ENCODE measurements at regions not wholly inside any gene's neighbourhood (a gene's known extent, or its start where the extent isn't known, plus 50 kb on each side); places are given as distances from the start of the nearest gene placed in this dataset.

GRCh38 chr5:135102716-135103574 lies 68.9 kb upstream of the PITX1 start:
- TF ChIP-seq FOXP2 (optimal IDR thresholded peaks at IDR 0.05; ENCODE audit: borderline replicate concordance, extremely low read depth, extremely low read length, insufficient read depth): no peak
- TF ChIP-seq TAF1 (IDR thresholded peaks at IDR 0.05; ENCODE audit: borderline replicate concordance, insufficient read depth, low read length): no peak
- no peak for TF ChIP-seq POLR2AphosphoS5 (IDR thresholded peaks at IDR 0.05; ENCODE audit: low read depth, low read length)
- no peak for TF ChIP-seq SIN3A (IDR thresholded peaks at IDR 0.05; ENCODE audit: borderline replicate concordance, insufficient read depth, low read length)
- no peak for TF ChIP-seq REST (IDR thresholded peaks at IDR 0.05; ENCODE audit: insufficient read depth in 1 of 2, low read depth in 2 of 2, low read length in 2 of 2)

- no peak for TF ChIP-seq REST (IDR thresholded peaks at IDR 0.05; ENCODE audit: insufficient read depth in 1 of 2, low read depth in 2 of 2, low read length in 2 of 2)
- TF ChIP-seq POLR2AphosphoS5 (IDR thresholded peaks at IDR 0.05; ENCODE audit: low read depth, low read length): no peak
- no peak for TF ChIP-seq TAF1 (IDR thresholded peaks at IDR 0.05; ENCODE audit: borderline replicate concordance, insufficient read depth, low read length)
- TF ChIP-seq FOXP2 (optimal IDR thresholded peaks at IDR 0.05; ENCODE audit: borderline replicate concordance, extremely low read depth, extremely low read length, insufficient read depth): no peak
Measured at GRCh38 chr5:135100431-135100830, 66.4 kb upstream of the PITX1 start.

- TF ChIP-seq POLR2AphosphoS5 (IDR thresholded peaks at IDR 0.05; ENCODE audit: low read depth, low read length): no peak
- no peak for TF ChIP-seq SIN3A (IDR thresholded peaks at IDR 0.05; ENCODE audit: borderline replicate concordance, insufficient read depth, low read length)
- TF ChIP-seq FOXP2 (optimal IDR thresholded peaks at IDR 0.05; ENCODE audit: borderline replicate concordance, extremely low read depth, extremely low read length, insufficient read depth): no peak
- no peak for TF ChIP-seq TAF1 (IDR thresholded peaks at IDR 0.05; ENCODE audit: borderline replicate concordance, insufficient read depth, low read length)
- TF ChIP-seq REST (IDR thresholded peaks at IDR 0.05; ENCODE audit: insufficient read depth in 1 of 2, low read depth in 2 of 2, low read length in 2 of 2): no peak
Measured at GRCh38 chr5:135100011-135100410, 66.0 kb upstream of the PITX1 start.

- no peak for TF ChIP-seq POLR2AphosphoS5 (IDR thresholded peaks at IDR 0.05; ENCODE audit: low read depth, low read length)
- TF ChIP-seq TAF1 (IDR thresholded peaks at IDR 0.05; ENCODE audit: borderline replicate concordance, insufficient read depth, low read length): no peak
- TF ChIP-seq SIN3A (IDR thresholded peaks at IDR 0.05; ENCODE audit: borderline replicate concordance, insufficient read depth, low read length): no peak
Measured at GRCh38 chr5:135097390-135097789, 63.4 kb upstream of the PITX1 start.

GRCh38 chr5:135095871-135096270 lies 61.8 kb upstream of the PITX1 start:
- TF ChIP-seq FOXP2 (optimal IDR thresholded peaks at IDR 0.05; ENCODE audit: borderline replicate concordance, extremely low read depth, extremely low read length, insufficient read depth): no peak
- no peak for TF ChIP-seq POLR2AphosphoS5 (IDR thresholded peaks at IDR 0.05; ENCODE audit: low read depth, low read length)
- no peak for TF ChIP-seq TAF1 (IDR thresholded peaks at IDR 0.05; ENCODE audit: borderline replicate concordance, insufficient read depth, low read length)
- no peak for TF ChIP-seq REST (IDR thresholded peaks at IDR 0.05; ENCODE audit: insufficient read depth in 1 of 2, low read depth in 2 of 2, low read length in 2 of 2)
